ENCODE measurements at regions not wholly inside any gene's neighbourhood (a gene's known extent, or its start where the extent isn't known, plus 50 kb on each side); places are given as distances from the start of the nearest gene placed in this dataset.

GRCh38 chr14:90472632-90473031 lies 75.8 kb downstream of the CALM1 start:
- TF ChIP-seq POLR2AphosphoS5 (IDR thresholded peaks at IDR 0.05; ENCODE audit: low read depth, low read length) (no peak), SIN3A (IDR thresholded peaks at IDR 0.05; ENCODE audit: borderline replicate concordance, insufficient read depth, low read depth, low read length) (no peak)
- TF ChIP-seq, protein P1, sequence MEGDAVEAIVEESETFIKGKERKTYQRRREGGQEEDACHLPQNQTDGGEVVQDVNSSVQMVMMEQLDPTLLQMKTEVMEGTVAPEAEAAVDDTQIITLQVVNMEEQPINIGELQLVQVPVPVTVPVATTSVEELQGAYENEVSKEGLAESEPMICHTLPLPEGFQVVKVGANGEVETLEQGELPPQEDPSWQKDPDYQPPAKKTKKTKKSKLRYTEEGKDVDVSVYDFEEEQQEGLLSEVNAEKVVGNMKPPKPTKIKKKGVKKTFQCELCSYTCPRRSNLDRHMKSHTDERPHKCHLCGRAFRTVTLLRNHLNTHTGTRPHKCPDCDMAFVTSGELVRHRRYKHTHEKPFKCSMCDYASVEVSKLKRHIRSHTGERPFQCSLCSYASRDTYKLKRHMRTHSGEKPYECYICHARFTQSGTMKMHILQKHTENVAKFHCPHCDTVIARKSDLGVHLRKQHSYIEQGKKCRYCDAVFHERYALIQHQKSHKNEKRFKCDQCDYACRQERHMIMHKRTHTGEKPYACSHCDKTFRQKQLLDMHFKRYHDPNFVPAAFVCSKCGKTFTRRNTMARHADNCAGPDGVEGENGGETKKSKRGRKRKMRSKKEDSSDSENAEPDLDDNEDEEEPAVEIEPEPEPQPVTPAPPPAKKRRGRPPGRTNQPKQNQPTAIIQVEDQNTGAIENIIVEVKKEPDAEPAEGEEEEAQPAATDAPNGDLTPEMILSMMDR (IDR thresholded peaks at IDR 0.05) = no peak
- TF ChIP-seq, protein P2, sequence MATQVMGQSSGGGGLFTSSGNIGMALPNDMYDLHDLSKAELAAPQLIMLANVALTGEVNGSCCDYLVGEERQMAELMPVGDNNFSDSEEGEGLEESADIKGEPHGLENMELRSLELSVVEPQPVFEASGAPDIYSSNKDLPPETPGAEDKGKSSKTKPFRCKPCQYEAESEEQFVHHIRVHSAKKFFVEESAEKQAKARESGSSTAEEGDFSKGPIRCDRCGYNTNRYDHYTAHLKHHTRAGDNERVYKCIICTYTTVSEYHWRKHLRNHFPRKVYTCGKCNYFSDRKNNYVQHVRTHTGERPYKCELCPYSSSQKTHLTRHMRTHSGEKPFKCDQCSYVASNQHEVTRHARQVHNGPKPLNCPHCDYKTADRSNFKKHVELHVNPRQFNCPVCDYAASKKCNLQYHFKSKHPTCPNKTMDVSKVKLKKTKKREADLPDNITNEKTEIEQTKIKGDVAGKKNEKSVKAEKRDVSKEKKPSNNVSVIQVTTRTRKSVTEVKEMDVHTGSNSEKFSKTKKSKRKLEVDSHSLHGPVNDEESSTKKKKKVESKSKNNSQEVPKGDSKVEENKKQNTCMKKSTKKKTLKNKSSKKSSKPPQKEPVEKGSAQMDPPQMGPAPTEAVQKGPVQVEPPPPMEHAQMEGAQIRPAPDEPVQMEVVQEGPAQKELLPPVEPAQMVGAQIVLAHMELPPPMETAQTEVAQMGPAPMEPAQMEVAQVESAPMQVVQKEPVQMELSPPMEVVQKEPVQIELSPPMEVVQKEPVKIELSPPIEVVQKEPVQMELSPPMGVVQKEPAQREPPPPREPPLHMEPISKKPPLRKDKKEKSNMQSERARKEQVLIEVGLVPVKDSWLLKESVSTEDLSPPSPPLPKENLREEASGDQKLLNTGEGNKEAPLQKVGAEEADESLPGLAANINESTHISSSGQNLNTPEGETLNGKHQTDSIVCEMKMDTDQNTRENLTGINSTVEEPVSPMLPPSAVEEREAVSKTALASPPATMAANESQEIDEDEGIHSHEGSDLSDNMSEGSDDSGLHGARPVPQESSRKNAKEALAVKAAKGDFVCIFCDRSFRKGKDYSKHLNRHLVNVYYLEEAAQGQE (IDR thresholded peaks at IDR 0.05; ENCODE audit: insufficient read depth in 1 of 2, low read depth in 2 of 2, low read length in 1 of 2) = no peak
